Caco-2 (cell line): ENCODE measurements at regions not wholly inside any gene's neighbourhood (a gene's known extent, or its start where the extent isn't known, plus 50 kb on each side); places are given as distances from the start of the nearest gene placed in this dataset.

Source experiments
- BruUV-seq: library from RNA; stranded (reverse); fragments of 400-500 nt; replicated peaks from 2 replicates; lab custom pipeline; 2021; lab: Mats Ljungman, UMichigan
- CTCF ChIA-PET: fragments of 300-600 bp; sonication (Branson Sonifier 250); formaldehyde crosslinking; loops from one replicate; lab custom pipeline; 2022; ENCODE audit warnings: antibody characterized with exemption; lab: Charles Lee
- POLR2A ChIA-PET: fragments of 300-600 bp; sonication (Branson Sonifier 250); formaldehyde crosslinking; loops from one replicate; lab custom pipeline; 2022; ENCODE audit warnings: antibody characterized with exemption; lab: Charles Lee
- DNase-seq, 2 experiments: peaks; one replicate each; pipeline versions ENCODE4 v3.0.0 to v3.0.0-alpha.2; 2020 to 2022
- H3K27me3 ChIP-seq: replicated peaks from 2 replicates; pipeline ENCODE4 v1.6.0; 2011; ENCODE audit warnings: low read length; ENCODE audit not compliant: control insufficient read depth, insufficient read depth
- H3K36me3 ChIP-seq: 2 replicates; pipeline ENCODE4 v1.5.1; 2011; ENCODE audit warnings: low read length; ENCODE audit not compliant: control insufficient read depth, insufficient read depth
- H3K4me1 ChIP-seq: fragments of 250-450 bp; sonication (Bioruptor Pico); 2 replicates; pipeline ENCODE4 v1.5.1; 2020; ENCODE audit warnings: mild to moderate bottlenecking
- H3K4me3 ChIP-seq: 2 replicates; pipeline ENCODE4 v1.5.1; 2011; ENCODE audit warnings: low read depth, mild to moderate bottlenecking, control low read depth, low read length
- H3K9me3 ChIP-seq: fragments of 250-450 bp; sonication (Bioruptor Pico); 2 replicates; pipeline ENCODE4 v1.5.1; 2020; ENCODE audit warnings: mild to moderate bottlenecking, moderate library complexity
- H3K27ac Mint-ChIP-seq: one replicate; pipeline ENCODE4 v1.8.0; 2022; ENCODE audit warnings: mixed read lengths; ENCODE audit not compliant: unreplicated experiment
- H3K27me3 Mint-ChIP-seq: one replicate; pipeline ENCODE4 v1.8.0; 2022; ENCODE audit warnings: mixed read lengths; ENCODE audit not compliant: insufficient read depth, unreplicated experiment
- H3K36me3 Mint-ChIP-seq: one replicate; pipeline ENCODE4 v1.8.0; 2022; ENCODE audit warnings: mild to moderate bottlenecking, mixed read lengths; ENCODE audit not compliant: insufficient read depth, unreplicated experiment
- H3K4me1 Mint-ChIP-seq: one replicate; pipeline ENCODE4 v1.8.0; 2022; ENCODE audit warnings: low read depth, mixed read lengths; ENCODE audit not compliant: unreplicated experiment
- H3K4me3 Mint-ChIP-seq: one replicate; pipeline ENCODE4 v1.8.0; 2022; ENCODE audit warnings: mild to moderate bottlenecking, moderate library complexity, mixed read lengths; ENCODE audit not compliant: unreplicated experiment
- H3K9me3 Mint-ChIP-seq: one replicate; pipeline ENCODE4 v1.8.0; 2022; ENCODE audit warnings: mixed read lengths; ENCODE audit not compliant: unreplicated experiment
- CTCF ChIP-seq, 2 experiments: fragments of 200-600 bp in 1 of 2; IDR thresholded peaks; 1 replicate in 1 of 2; 2 replicates in 1 of 2; pipeline versions ENCODE4 v1.5.1 to v1.8.0; 2011 to 2022; ENCODE audit warnings: antibody characterized with exemption in 1 of 2, control low read depth in 1 of 2, inconsistent platforms in 1 of 2, low read depth in 1 of 2, low read length in 1 of 2, mild to moderate bottlenecking in 1 of 2, moderate library complexity in 1 of 2; ENCODE audit not compliant: insufficient read depth in 1 of 2, severe bottlenecking in 1 of 2, unreplicated experiment in 1 of 2
- intact Hi-C: fragments of 100-400 bp; cut with micrococcal nuclease; formaldehyde crosslinking; loops from one replicate; pipeline ENCODE4 v1.10.0; 2022; ENCODE audit not compliant: unreplicated experiment

- H3K4me1 ChIP-seq, result peaks cover 23% of the 10 kb centered on the region
- Mint-ChIP-seq H3K4me1 (peaks cover 6% of the 10 kb centered on the region), H3K9me3 (no peaks in the 10 kb centered on the region), H3K4me3 (no peak overlapping the region), H3K36me3 (no peaks in the 10 kb centered on the region), H3K27me3 (no peaks in the 10 kb centered on the region), H3K27ac (no peak overlapping the region)
- no peaks in the 10 kb centered on the region for H3K9me3 ChIP-seq
- no peak for DNase-seq
- intact Hi-C loops, result no loop called here
- ChIA-PET CTCF (no interaction called here), POLR2A (no interaction called here)
- H3K36me3 ChIP-seq, result no peaks in the 10 kb centered on the region
- no peak overlapping the region for H3K4me3 ChIP-seq
- BruUV-seq, result no TSS peak
- no peaks in the 10 kb centered on the region for H3K27me3 ChIP-seq
- TF ChIP-seq CTCF (IDR thresholded peaks at IDR 0.05; ENCODE audit: insufficient read depth in 1 of 2, low read depth in 1 of 2, low read length in 1 of 2, severe bottlenecking in 1 of 2, unreplicated experiment in 1 of 2), result no peak
These were observed 56.7 kb upstream of the EML4 start for GRCh38 chr2:42112418-42112817.

GRCh38 chr2:42113452-42113851 is 55.7 kb upstream of the EML4 start:
- Mint-ChIP-seq H3K27me3 (no peaks in the 10 kb centered on the region), H3K9me3 (no peaks in the 10 kb centered on the region), H3K4me1 (peaks cover 15% of the 10 kb centered on the region), H3K36me3 (no peaks in the 10 kb centered on the region), H3K27ac (no peak overlapping the region), H3K4me3 (no peak overlapping the region)
- ChIA-PET CTCF (interaction anchor here (0.6 kb wide), 2 partner anchors 172 to 272 kb away, joined by 3 read pairs; no protein-coding TSS in a partner anchor), POLR2A (interaction anchor here (0.9 kb wide), 1 partner anchor 28 kb away, joined by 3 read pairs; no protein-coding TSS in a partner anchor)
- intact Hi-C loops, result no loop called here
- Histone ChIP-seq H3K27me3 (no peaks in the 10 kb centered on the region), H3K9me3 (no peaks in the 10 kb centered on the region), H3K36me3 (no peaks in the 10 kb centered on the region), H3K4me1 (peaks cover 27% of the 10 kb centered on the region), H3K4me3 (no peak overlapping the region)
- BruUV-seq, result no TSS peak
- no peak for TF ChIP-seq CTCF (IDR thresholded peaks at IDR 0.05; ENCODE audit: insufficient read depth in 1 of 2, low read depth in 1 of 2, low read length in 1 of 2, severe bottlenecking in 1 of 2, unreplicated experiment in 1 of 2)
- no peak for DNase-seq

- Histone ChIP-seq H3K36me3 (no peaks in the 10 kb centered on the region), H3K27me3 (no peaks in the 10 kb centered on the region), H3K9me3 (no peaks in the 10 kb centered on the region), H3K4me1 (peaks cover 29% of the 10 kb centered on the region), H3K4me3 (no peak overlapping the region)
- no peak for TF ChIP-seq CTCF (IDR thresholded peaks at IDR 0.05; ENCODE audit: insufficient read depth in 1 of 2, low read depth in 1 of 2, low read length in 1 of 2, severe bottlenecking in 1 of 2, unreplicated experiment in 1 of 2)
- no peak overlapping the region for H3K4me3 Mint-ChIP-seq
- H3K27me3 Mint-ChIP-seq, result no peaks in the 10 kb centered on the region
- H3K36me3 Mint-ChIP-seq, result no peaks in the 10 kb centered on the region
- H3K9me3 Mint-ChIP-seq, result no peaks in the 10 kb centered on the region
- ChIA-PET CTCF (interaction anchor here (0.6 kb wide), 1 partner anchor 271 kb away, joined by 3 read pairs; no protein-coding TSS in a partner anchor), POLR2A (interaction anchor here (0.9 kb wide), 1 partner anchor 28 kb away, joined by 3 read pairs; no protein-coding TSS in a partner anchor)
- H3K27ac Mint-ChIP-seq, result no peak overlapping the region
- no TSS peak for BruUV-seq
- intact Hi-C loops, result no loop called here
- H3K4me1 Mint-ChIP-seq, result peaks cover 17% of the 10 kb centered on the region
- DNase-seq, result no peak
These were observed 55.1 kb upstream of the EML4 start for GRCh38 chr2:42114091-42114490.
